IPS-18a (cell line): ENCODE measurements at regions not wholly inside any gene's neighbourhood (a gene's known extent, or its start where the extent isn't known, plus 50 kb on each side); places are given as distances from the start of the nearest gene placed in this dataset.
"Not testable (repeated sequence)": the region's sequence is repeated elsewhere in the genome, so short reads cannot be mapped to it uniquely, and the experiment has no call there.

ENCODE experiments used
- H3K27ac ChIP-seq: one replicate; pipeline ENCODE4 v1.5.1; 2013; ENCODE audit warnings: low read length
- H3K27me3 ChIP-seq: one replicate; pipeline ENCODE4 v1.6.1; 2013; ENCODE audit warnings: mild to moderate bottlenecking, low read length; ENCODE audit not compliant: control insufficient read depth, insufficient read depth
- H3K36me3 ChIP-seq: one replicate; pipeline ENCODE4 v1.6.1; 2013; ENCODE audit warnings: low read depth, low read length; ENCODE audit not compliant: control insufficient read depth
- H3K4me1 ChIP-seq: one replicate; pipeline ENCODE4 v1.6.1; 2013; ENCODE audit warnings: low read depth, low read length; ENCODE audit not compliant: control insufficient read depth
- H3K4me3 ChIP-seq: one replicate; pipeline ENCODE4 v1.5.1; 2013; ENCODE audit warnings: low read length
- H3K9ac ChIP-seq: one replicate; pipeline ENCODE4 v1.6.1; 2013; ENCODE audit warnings: mild to moderate bottlenecking, low read length, moderate library complexity
- H3K9me3 ChIP-seq: one replicate; pipeline ENCODE4 v1.6.1; 2013; ENCODE audit warnings: low read depth, low read length; ENCODE audit not compliant: control insufficient read depth

GRCh38 chr13:50481936-50482335 is 361.6 kb downstream of the DLEU7 start:
- Histone ChIP-seq H3K36me3 (no peaks in the 10 kb centered on the region), H3K9ac (no peak overlapping the region), H3K27ac (no peak overlapping the region), H3K4me3 (no peak overlapping the region), H3K27me3 (no peaks in the 10 kb centered on the region), H3K9me3 (no peaks in the 10 kb centered on the region), H3K4me1 (no peaks in the 10 kb centered on the region)

GRCh38 chr13:50483416-50483815 is 360.1 kb downstream of the DLEU7 start:
- Histone ChIP-seq H3K4me3 (no peak overlapping the region), H3K4me1 (no peaks in the 10 kb centered on the region), H3K27ac (no peak overlapping the region)

GRCh38 chr13:50484472-50485113 is 358.9 kb downstream of the DLEU7 start:
- Histone ChIP-seq H3K9me3 (no peaks in the 10 kb centered on the region), H3K36me3 (no peaks in the 10 kb centered on the region), H3K4me3 (no peak overlapping the region), H3K9ac (no peak overlapping the region), H3K4me1 (no peaks in the 10 kb centered on the region), H3K27me3 (no peaks in the 10 kb centered on the region), H3K27ac (no peak overlapping the region)

More at GRCh38 chr13:50483416-50483815, 360.1 kb downstream of the DLEU7 start:
- no peaks in the 10 kb centered on the region for H3K9me3 ChIP-seq
- no peaks in the 10 kb centered on the region for H3K27me3 ChIP-seq
- no peaks in the 10 kb centered on the region for H3K36me3 ChIP-seq
- H3K9ac ChIP-seq: no peak overlapping the region

GRCh38 chr13:50485979-50486935 is 357.2 kb downstream of the DLEU7 start:
- Histone ChIP-seq H3K4me3 (no peak overlapping the region), H3K36me3 (no peaks in the 10 kb centered on the region), H3K9me3 (no peaks in the 10 kb centered on the region), H3K9ac (no peak overlapping the region), H3K27ac (no peak overlapping the region), H3K4me1 (no peaks in the 10 kb centered on the region), H3K27me3 (no peaks in the 10 kb centered on the region)

GRCh38 chr13:50493683-50494082 is 349.8 kb downstream of the DLEU7 start:
- Histone ChIP-seq H3K4me1 (no peaks in the 10 kb centered on the region), H3K9me3 (no peaks in the 10 kb centered on the region), H3K27ac (no peak overlapping the region), H3K36me3 (no peaks in the 10 kb centered on the region), H3K27me3 (no peaks in the 10 kb centered on the region), H3K4me3 (no peak overlapping the region), H3K9ac (no peak overlapping the region)

- no peaks in the 10 kb centered on the region for H3K36me3 ChIP-seq
Measured at GRCh38 chr13:50494138-50494537, 349.4 kb downstream of the DLEU7 start.

GRCh38 chr13:50503212-50503611 is 340.3 kb downstream of the DLEU7 start:
- H3K27me3 ChIP-seq, H3K27ac ChIP-seq, H3K9me3 ChIP-seq, H3K36me3 ChIP-seq, H3K4me1 ChIP-seq, H3K9ac ChIP-seq, H3K4me3 ChIP-seq: not testable (repeated sequence)

More at GRCh38 chr13:50494138-50494537, 349.4 kb downstream of the DLEU7 start:
- Histone ChIP-seq H3K4me3 (no peak overlapping the region), H3K27ac (no peak overlapping the region), H3K9ac (no peak overlapping the region), H3K27me3 (no peaks in the 10 kb centered on the region), H3K9me3 (no peaks in the 10 kb centered on the region), H3K4me1 (no peaks in the 10 kb centered on the region)

GRCh38 chr13:50509167-50509566 is 334.3 kb downstream of the DLEU7 start:
- H3K36me3 ChIP-seq: no peaks in the 10 kb centered on the region
- H3K4me3 ChIP-seq: no peak overlapping the region
- no peak overlapping the region for H3K9ac ChIP-seq
- H3K4me1 ChIP-seq: peaks cover 3% of the 10 kb centered on the region
- no peak overlapping the region for H3K27ac ChIP-seq
- H3K9me3 ChIP-seq: peaks cover 11% of the 10 kb centered on the region
- no peaks in the 10 kb centered on the region for H3K27me3 ChIP-seq

GRCh38 chr13:50509771-50510441 is 333.6 kb downstream of the DLEU7 start:
- Histone ChIP-seq H3K36me3 (no peaks in the 10 kb centered on the region), H3K4me1 (peaks cover 3% of the 10 kb centered on the region), H3K9me3 (peaks cover 11% of the 10 kb centered on the region)

GRCh38 chr13:50510885-50511545 is 332.5 kb downstream of the DLEU7 start:
- not testable (repeated sequence) for H3K27ac ChIP-seq, H3K27me3 ChIP-seq, H3K36me3 ChIP-seq, H3K4me3 ChIP-seq, H3K4me1 ChIP-seq, H3K9ac ChIP-seq
- H3K9me3 ChIP-seq: peaks cover 11% of the 10 kb centered on the region

More at GRCh38 chr13:50509771-50510441, 333.6 kb downstream of the DLEU7 start:
- H3K27ac ChIP-seq: no peak overlapping the region
- no peak overlapping the region for H3K4me3 ChIP-seq
- H3K27me3 ChIP-seq: no peaks in the 10 kb centered on the region
- no peak overlapping the region for H3K9ac ChIP-seq

- H3K27me3 ChIP-seq: no peaks in the 10 kb centered on the region
Measured at GRCh38 chr13:50511877-50512341, 331.6 kb downstream of the DLEU7 start.

More at GRCh38 chr13:50511877-50512341, 331.6 kb downstream of the DLEU7 start:
- Histone ChIP-seq H3K36me3 (no peaks in the 10 kb centered on the region), H3K4me1 (peaks cover 3% of the 10 kb centered on the region), H3K9me3 (peaks cover 11% of the 10 kb centered on the region), H3K4me3 (no peak overlapping the region), H3K9ac (no peak overlapping the region), H3K27ac (no peak overlapping the region)
